Osteoblast (primary cell): ENCODE measurements at regions not wholly inside any gene's neighbourhood (a gene's known extent, or its start where the extent isn't known, plus 50 kb on each side); places are given as distances from the start of the nearest gene placed in this dataset.
"Not testable (repeated sequence)": the region's sequence is repeated elsewhere in the genome, so short reads cannot be mapped to it uniquely, and the experiment has no call there.

Experiments used
- DNase-seq: peaks from one replicate; pipeline ENCODE4 v3.0.0; 2011; ENCODE audit warnings: low spot score, mixed read lengths; ENCODE audit not compliant: insufficient read length; ENCODE audit errors: missing footprints
- H2AFZ ChIP-seq: 2 replicates; pipeline ENCODE4 v1.6.0; 2011; ENCODE audit warnings: mild to moderate bottlenecking, low read length
- H3K27ac ChIP-seq: 2 replicates; pipeline ENCODE4 v1.5.1; 2011; ENCODE audit warnings: mild to moderate bottlenecking, low read depth, low read length, moderate library complexity
- H3K27me3 ChIP-seq: 2 replicates; pipeline ENCODE4 v1.6.0; 2012; ENCODE audit warnings: mild to moderate bottlenecking, control low read depth, inconsistent platforms, low read length, moderate library complexity; ENCODE audit not compliant: insufficient read depth
- H3K36me3 ChIP-seq: 2 replicates; pipeline ENCODE4 v1.5.1; 2011; ENCODE audit warnings: mild to moderate bottlenecking, low read length, control low read depth, moderate library complexity; ENCODE audit not compliant: insufficient read depth
- H3K4me1 ChIP-seq: 2 replicates; pipeline ENCODE4 v1.5.1; 2011; ENCODE audit warnings: mild to moderate bottlenecking, low read length, control low read depth, moderate library complexity; ENCODE audit not compliant: insufficient read depth
- H3K4me2 ChIP-seq: 2 replicates; pipeline ENCODE4 v1.6.0; 2011; ENCODE audit warnings: mild to moderate bottlenecking, low read length; ENCODE audit not compliant: insufficient read depth
- H3K4me3 ChIP-seq: fragments of 200-600 bp; sonication (generic); 3 replicates; pipeline ENCODE4 v1.5.1; 2012; ENCODE audit warnings: mild to moderate bottlenecking, low read length, inconsistent platforms; ENCODE audit not compliant: insufficient read depth
- H3K79me2 ChIP-seq: 2 replicates; pipeline ENCODE4 v1.6.0; 2012; ENCODE audit warnings: mild to moderate bottlenecking, low read length, control low read depth, inconsistent platforms; ENCODE audit not compliant: insufficient read depth
- H3K9me3 ChIP-seq: 2 replicates; pipeline ENCODE4 v1.5.1; 2011; ENCODE audit warnings: low read depth, low read length, control low read depth
- H4K20me1 ChIP-seq: 2 replicates; pipeline ENCODE4 v1.6.0; 2012; ENCODE audit warnings: mild to moderate bottlenecking, low read length, control low read depth; ENCODE audit not compliant: insufficient read depth
- CTCF ChIP-seq: IDR thresholded peaks from 2 replicates; pipeline ENCODE4 v1.5.1; 2011; ENCODE audit warnings: mild to moderate bottlenecking, low read depth, low read length, moderate library complexity; ENCODE audit errors: extremely low read depth

GRCh38 chr7:136105191-136105590, 128.0 kb upstream of the MTPN start:
- no peaks in the 10 kb centered on the region for H3K36me3 ChIP-seq
- no peaks in the 10 kb centered on the region for H3K79me2 ChIP-seq
- no peak overlapping the region for H2AFZ ChIP-seq
- H3K4me2 ChIP-seq: no peak overlapping the region
- H4K20me1 ChIP-seq: no peaks in the 10 kb centered on the region
- H3K27ac ChIP-seq: no peak overlapping the region
- H3K9me3 ChIP-seq: no peaks in the 10 kb centered on the region
- H3K4me3 ChIP-seq: no peak overlapping the region
- no peaks in the 10 kb centered on the region for H3K4me1 ChIP-seq
- no peaks in the 10 kb centered on the region for H3K27me3 ChIP-seq
- TF ChIP-seq CTCF: no peak
- DNase-seq: no peak

- Histone ChIP-seq H3K79me2 (no peaks in the 10 kb centered on the region), H3K9me3 (no peaks in the 10 kb centered on the region), H3K4me3 (no peak overlapping the region), H3K27me3 (no peaks in the 10 kb centered on the region), H2AFZ (no peak overlapping the region), H3K4me2 (no peak overlapping the region), H4K20me1 (no peaks in the 10 kb centered on the region), H3K4me1 (no peaks in the 10 kb centered on the region), H3K27ac (no peak overlapping the region), H3K36me3 (no peaks in the 10 kb centered on the region)
- DNase-seq: no peak
- TF ChIP-seq CTCF: no peak
Measured at GRCh38 chr7:136104269-136104603, 127.1 kb upstream of the MTPN start.

- Histone ChIP-seq H4K20me1 (no peaks in the 10 kb centered on the region), H3K4me3 (no peak overlapping the region), H3K36me3 (no peaks in the 10 kb centered on the region), H3K27me3 (no peaks in the 10 kb centered on the region), H3K4me1 (no peaks in the 10 kb centered on the region), H3K79me2 (no peaks in the 10 kb centered on the region), H2AFZ (no peak overlapping the region), H3K4me2 (no peak overlapping the region), H3K27ac (no peak overlapping the region), H3K9me3 (no peaks in the 10 kb centered on the region)
- TF ChIP-seq CTCF: no peak
- DNase-seq: no peak
Measured at GRCh38 chr7:136103545-136104268, 126.5 kb upstream of the MTPN start.

GRCh38 chr7:136102881-136103280, 125.7 kb upstream of the MTPN start:
- H3K79me2 ChIP-seq: no peaks in the 10 kb centered on the region
- TF ChIP-seq CTCF: no peak
- DNase-seq: peak; percentile 34
- no peak overlapping the region for H2AFZ ChIP-seq
- no peak overlapping the region for H3K4me3 ChIP-seq
- no peaks in the 10 kb centered on the region for H3K9me3 ChIP-seq
- no peak overlapping the region for H3K27ac ChIP-seq
- no peaks in the 10 kb centered on the region for H3K36me3 ChIP-seq
- H4K20me1 ChIP-seq: no peaks in the 10 kb centered on the region
- no peak overlapping the region for H3K4me2 ChIP-seq
- H3K27me3 ChIP-seq: no peaks in the 10 kb centered on the region
- H3K4me1 ChIP-seq: no peaks in the 10 kb centered on the region

- not testable (repeated sequence) for H3K4me2 ChIP-seq, H3K36me3 ChIP-seq, H3K79me2 ChIP-seq, H3K4me1 ChIP-seq, H3K27ac ChIP-seq, H3K27me3 ChIP-seq, DNase-seq, H2AFZ ChIP-seq, H3K4me3 ChIP-seq, H3K9me3 ChIP-seq, H4K20me1 ChIP-seq
Measured at GRCh38 chr7:136092714-136093113, 115.6 kb upstream of the MTPN start.
